Upper lobe of left lung (tissue), 4 donors: ENCODE measurements at regions not wholly inside any gene's neighbourhood (a gene's known extent, or its start where the extent isn't known, plus 50 kb on each side); places are given as distances from the start of the nearest gene placed in this dataset.

Experiments used
- EP300 ChIP-seq, 4 donors: sonication (generic); formaldehyde crosslinking; IDR thresholded peaks; one replicate each; pipeline ENCODE4 v1.5.1; 2017; ENCODE audit warnings: antibody characterized with exemption in 4 of 4, control low read depth in 2 of 4
- POLR2A ChIP-seq, 4 donors: fragments of 450-650 bp; IDR thresholded peaks; one replicate each; pipeline ENCODE4 v1.5.1; 2016 to 2017; ENCODE audit warnings: antibody characterized with exemption in 4 of 4, mild to moderate bottlenecking in 2 of 4
- TF ChIP-seq, protein P1 (sequence below), 6 experiments: fragments of 450-650 bp in 4 of 6; fragments of 200-600 bp in 2 of 6; sonication (generic) in 2 of 6; IDR thresholded peaks; one replicate each; pipeline ENCODE4 v1.5.1; 2016 to 2019; ENCODE audit warnings: antibody characterized with exemption in 6 of 6

DNA sequence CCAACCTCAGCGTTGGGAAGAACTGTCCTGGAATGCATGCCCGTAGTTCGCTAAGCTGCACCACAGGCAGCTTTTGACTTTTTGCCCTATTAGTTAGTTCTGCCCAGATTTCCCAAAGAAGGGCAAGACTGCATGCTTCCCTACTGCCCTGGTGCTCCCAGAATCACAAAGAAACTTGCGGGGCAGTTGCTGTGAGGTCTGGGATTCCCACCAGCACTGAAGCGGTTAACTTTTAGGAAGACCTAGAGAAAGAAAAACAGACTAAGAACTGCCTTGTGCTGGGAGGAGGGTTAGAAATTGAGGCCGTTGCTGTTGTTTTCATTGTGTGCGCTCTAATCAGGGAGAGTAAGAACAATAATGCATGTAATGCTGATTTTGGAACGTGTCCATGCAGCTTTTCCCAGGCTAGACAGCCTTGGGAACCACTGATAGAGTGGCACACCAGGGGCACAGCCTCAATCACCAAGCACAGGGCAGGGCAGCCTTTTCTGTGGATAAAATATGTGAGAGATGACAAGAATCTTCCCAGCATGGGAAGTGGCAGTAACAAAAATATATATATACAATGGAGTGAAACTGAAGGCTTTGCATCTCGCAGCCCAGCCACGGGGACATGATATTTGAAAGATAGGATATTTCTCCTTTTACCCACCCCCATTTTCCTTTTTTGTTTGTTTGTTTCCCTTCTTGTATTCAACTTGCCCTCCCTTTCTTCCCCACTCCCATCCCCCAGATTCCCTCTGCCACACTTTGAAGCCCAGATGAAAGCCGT, 137.7 kb upstream of the HEY2 start:
- TF ChIP-seq, protein P1, sequence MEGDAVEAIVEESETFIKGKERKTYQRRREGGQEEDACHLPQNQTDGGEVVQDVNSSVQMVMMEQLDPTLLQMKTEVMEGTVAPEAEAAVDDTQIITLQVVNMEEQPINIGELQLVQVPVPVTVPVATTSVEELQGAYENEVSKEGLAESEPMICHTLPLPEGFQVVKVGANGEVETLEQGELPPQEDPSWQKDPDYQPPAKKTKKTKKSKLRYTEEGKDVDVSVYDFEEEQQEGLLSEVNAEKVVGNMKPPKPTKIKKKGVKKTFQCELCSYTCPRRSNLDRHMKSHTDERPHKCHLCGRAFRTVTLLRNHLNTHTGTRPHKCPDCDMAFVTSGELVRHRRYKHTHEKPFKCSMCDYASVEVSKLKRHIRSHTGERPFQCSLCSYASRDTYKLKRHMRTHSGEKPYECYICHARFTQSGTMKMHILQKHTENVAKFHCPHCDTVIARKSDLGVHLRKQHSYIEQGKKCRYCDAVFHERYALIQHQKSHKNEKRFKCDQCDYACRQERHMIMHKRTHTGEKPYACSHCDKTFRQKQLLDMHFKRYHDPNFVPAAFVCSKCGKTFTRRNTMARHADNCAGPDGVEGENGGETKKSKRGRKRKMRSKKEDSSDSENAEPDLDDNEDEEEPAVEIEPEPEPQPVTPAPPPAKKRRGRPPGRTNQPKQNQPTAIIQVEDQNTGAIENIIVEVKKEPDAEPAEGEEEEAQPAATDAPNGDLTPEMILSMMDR (IDR thresholded peaks at IDR 0.05) = no peak
- TF ChIP-seq POLR2A (IDR thresholded peaks at IDR 0.05) (no peak), EP300 (IDR thresholded peaks at IDR 0.05) (no peak)
